NCI-H69 (cell line): ENCODE measurements at regions not wholly inside any gene's neighbourhood (a gene's known extent, or its start where the extent isn't known, plus 50 kb on each side); places are given as distances from the start of the nearest gene placed in this dataset.
"Not testable (repeated sequence)": the region's sequence is repeated elsewhere in the genome, so short reads cannot be mapped to it uniquely, and the experiment has no call there.

Source experiments
- DNase-seq: peaks from one replicate; lab custom pipeline; 2025; lab: John Stamatoyannopoulos, UW

GRCh38 chr5:19233573-19233972, 754.4 kb downstream of the CDH18 start:
- no peak for DNase-seq

- no peak for DNase-seq
Measured at GRCh38 chr5:19235101-19235584, 752.9 kb downstream of the CDH18 start.

- peak; percentile 92 for DNase-seq
Measured at GRCh38 chr5:19240170-19240569, 747.8 kb downstream of the CDH18 start.

- no peak for DNase-seq
Measured at GRCh38 chr5:19241690-19242089, 746.3 kb downstream of the CDH18 start.

GRCh38 chr5:19246191-19246590, 741.8 kb downstream of the CDH18 start:
- DNase-seq: not testable (repeated sequence)

GRCh38 chr5:19247302-19247701, 740.7 kb downstream of the CDH18 start:
- DNase-seq: no peak

GRCh38 chr5:19256036-19256435, 732.0 kb downstream of the CDH18 start:
- DNase-seq: peak; percentile 95

- DNase-seq: peak; percentile 19
Measured at GRCh38 chr5:19258686-19259085, 729.3 kb downstream of the CDH18 start.

- peak; percentile 10 for DNase-seq
Measured at GRCh38 chr5:19261879-19262278, 726.1 kb downstream of the CDH18 start.

GRCh38 chr5:19264821-19265220, 723.2 kb downstream of the CDH18 start:
- DNase-seq: no peak

GRCh38 chr5:19266791-19267190, 721.2 kb downstream of the CDH18 start:
- peak; percentile 53 for DNase-seq

- DNase-seq: peak; percentile 83
Measured at GRCh38 chr5:19270153-19270552, 717.8 kb downstream of the CDH18 start.

- no peak for DNase-seq
Measured at GRCh38 chr5:19274578-19274977, 713.4 kb downstream of the CDH18 start.

- DNase-seq: no peak
Measured at GRCh38 chr5:19285286-19285685, 702.7 kb downstream of the CDH18 start.

GRCh38 chr5:19287548-19288277, 700.3 kb downstream of the CDH18 start:
- DNase-seq: not testable (repeated sequence)

- not testable (repeated sequence) for DNase-seq
Measured at GRCh38 chr5:19288311-19288710, 699.7 kb downstream of the CDH18 start.

GRCh38 chr5:19297934-19298333, 690.1 kb downstream of the CDH18 start:
- peak; percentile 7 for DNase-seq

GRCh38 chr5:19301271-19301670, 686.7 kb downstream of the CDH18 start:
- peak; percentile 84 for DNase-seq

- DNase-seq: peak; percentile 83
Measured at GRCh38 chr5:19314840-19315239, 673.2 kb downstream of the CDH18 start.

- DNase-seq: no peak
Measured at GRCh38 chr5:19319252-19319651, 668.7 kb downstream of the CDH18 start.

- peak; percentile 76 for DNase-seq
Measured at GRCh38 chr5:19322716-19323485, 665.1 kb downstream of the CDH18 start.

- no peak for DNase-seq
Measured at GRCh38 chr5:19334278-19334677, 653.7 kb downstream of the CDH18 start.

GRCh38 chr5:19342942-19343341, 645.1 kb downstream of the CDH18 start:
- DNase-seq: no peak
